Kasumi-1 (cell line): ENCODE measurements at regions not wholly inside any gene's neighbourhood (a gene's known extent, or its start where the extent isn't known, plus 50 kb on each side); places are given as distances from the start of the nearest gene placed in this dataset.
A peak's percentile ranks its signal among the peaks of the same experiment; 100 is the strongest.

Source experiments
- DNase-seq, 2 experiments: peaks; one replicate each; lab custom pipeline; 2025; lab: John Stamatoyannopoulos, UW

- no peak for DNase-seq
Observed at GRCh38 chr1:181326348-181326747, 157.0 kb upstream of the CACNA1E start.

- DNase-seq: no peak
Observed at GRCh38 chr1:181327796-181328195, 155.5 kb upstream of the CACNA1E start.

GRCh38 chr1:181334724-181335123 is 148.6 kb upstream of the CACNA1E start:
- no peak for DNase-seq

- DNase-seq: no peak
Observed at GRCh38 chr1:181335631-181336030, 147.7 kb upstream of the CACNA1E start.

GRCh38 chr1:181341026-181341632 is 142.2 kb upstream of the CACNA1E start:
- DNase-seq: no peak

- DNase-seq: no peak
Observed at GRCh38 chr1:181344091-181344490, 139.2 kb upstream of the CACNA1E start.

GRCh38 chr1:181345146-181345545 is 138.2 kb upstream of the CACNA1E start:
- no peak for DNase-seq

GRCh38 chr1:181347495-181348390 is 135.6 kb upstream of the CACNA1E start:
- no peak for DNase-seq

GRCh38 chr1:181349512-181349911 is 133.8 kb upstream of the CACNA1E start:
- DNase-seq: no peak

- no peak for DNase-seq
Observed at GRCh38 chr1:181350131-181350530, 133.2 kb upstream of the CACNA1E start.

- DNase-seq: no peak
Observed at GRCh38 chr1:181351740-181352139, 131.6 kb upstream of the CACNA1E start.

GRCh38 chr1:181352695-181353094 is 130.6 kb upstream of the CACNA1E start:
- DNase-seq: no peak

- no peak for DNase-seq
Observed at GRCh38 chr1:181353526-181353925, 129.8 kb upstream of the CACNA1E start.

GRCh38 chr1:181354865-181355264 is 128.5 kb upstream of the CACNA1E start:
- no peak for DNase-seq

- peak; percentile 28 to 42 for DNase-seq
Observed at GRCh38 chr1:181356505-181357340, 126.6 kb upstream of the CACNA1E start.

GRCh38 chr1:181359012-181359411 is 124.3 kb upstream of the CACNA1E start:
- no peak for DNase-seq

GRCh38 chr1:181364801-181365200 is 118.5 kb upstream of the CACNA1E start:
- no peak for DNase-seq

GRCh38 chr1:181366910-181367309 is 116.4 kb upstream of the CACNA1E start:
- no peak for DNase-seq

- no peak for DNase-seq
Observed at GRCh38 chr1:181369416-181369815, 113.9 kb upstream of the CACNA1E start.

- peak; percentile 6 to 11 for DNase-seq
Observed at GRCh38 chr1:181383695-181384094, 99.6 kb upstream of the CACNA1E start.

GRCh38 chr1:181386340-181386739 is 97.0 kb upstream of the CACNA1E start:
- DNase-seq: no peak

GRCh38 chr1:181386951-181387350 is 96.4 kb upstream of the CACNA1E start:
- no peak for DNase-seq

- DNase-seq: no peak
Observed at GRCh38 chr1:181387702-181388101, 95.6 kb upstream of the CACNA1E start.
